ENCODE measurements at regions not wholly inside any gene's neighbourhood (a gene's known extent, or its start where the extent isn't known, plus 50 kb on each side); places are given as distances from the start of the nearest gene placed in this dataset.
A peak's percentile ranks its signal among the peaks of the same experiment; 100 is the strongest.

GRCh38 chr1:198888379-198888943 lies 249.6 kb downstream of the PTPRC start:
- ATAC-seq (no peak), DNase-seq (no peak)
- no peak for TF ChIP-seq POLR2A (IDR thresholded peaks at IDR 0.05)
- TF ChIP-seq CTCF (IDR thresholded peaks at IDR 0.05), result no peak
- Histone ChIP-seq H3K27ac (no peak overlapping the region), H3K36me3 (replicated peaks in 1 of 2; ENCODE audit: insufficient read depth in 1 of 2, low read depth in 2 of 2) (no peaks in the 10 kb centered on the region), H3K4me3 (no peak overlapping the region), H3K9me3 (no peaks in the 10 kb centered on the region), H3K4me1 (no peaks in the 10 kb centered on the region), H3K27me3 (no peaks in the 10 kb centered on the region)
- WGBS, 2 donors, result 90 to 92% methylated on average over 3 of the region's 3 CpGs
- intact Hi-C loops (cut with DNase I), result no loop called here

GRCh38 chr1:198889101-198889500 lies 250.3 kb downstream of the PTPRC start:
- intact Hi-C loops (cut with DNase I), result no loop called here
- peak overlapping the region in 1 of 4 donors; percentile 3 for H3K27ac ChIP-seq
- TF ChIP-seq POLR2A (IDR thresholded peaks at IDR 0.05) (no peak), CTCF (IDR thresholded peaks at IDR 0.05) (no peak)
- no peak for DNase-seq
- ATAC-seq, result no peak
- H3K36me3 ChIP-seq (replicated peaks in 1 of 2; ENCODE audit: insufficient read depth in 1 of 2, low read depth in 2 of 2), result no peaks in the 10 kb centered on the region
- H3K27me3 ChIP-seq, result no peaks in the 10 kb centered on the region
- no peaks in the 10 kb centered on the region for H3K9me3 ChIP-seq
- H3K4me3 ChIP-seq, result no peak overlapping the region
- no peaks in the 10 kb centered on the region for H3K4me1 ChIP-seq
- 75 to 93% methylated on average over 1 of the region's 1 CpG for WGBS, 2 donors

GRCh38 chr1:198889749-198890148 lies 250.9 kb downstream of the PTPRC start:
- 52 to 57% methylated on average over 1 of the region's 1 CpG for WGBS, 2 donors
- Histone ChIP-seq H3K27ac (no peak overlapping the region), H3K4me3 (no peak overlapping the region), H3K36me3 (replicated peaks in 1 of 2; ENCODE audit: insufficient read depth in 1 of 2, low read depth in 2 of 2) (no peaks in the 10 kb centered on the region), H3K9me3 (no peaks in the 10 kb centered on the region), H3K4me1 (no peaks in the 10 kb centered on the region), H3K27me3 (no peaks in the 10 kb centered on the region)
- no peak for ATAC-seq
- DNase-seq, result no peak
- intact Hi-C loops (cut with DNase I), result no loop called here
- TF ChIP-seq POLR2A (IDR thresholded peaks at IDR 0.05) (no peak), CTCF (IDR thresholded peaks at IDR 0.05) (no peak)

- DNase-seq, result no peak
- intact Hi-C loops (cut with DNase I), result no loop called here
- no peaks in the 10 kb centered on the region for H3K4me1 ChIP-seq
- no peak for ATAC-seq
- H3K4me3 ChIP-seq, result no peak overlapping the region
- 43 to 52% methylated on average over 4 of the region's 4 CpGs for WGBS, 2 donors
- H3K27ac ChIP-seq, result no peak overlapping the region
- H3K9me3 ChIP-seq, result no peaks in the 10 kb centered on the region
- no peak for TF ChIP-seq CTCF (IDR thresholded peaks at IDR 0.05)
- TF ChIP-seq POLR2A (IDR thresholded peaks at IDR 0.05), result no peak
- no peaks in the 10 kb centered on the region for H3K27me3 ChIP-seq
- H3K36me3 ChIP-seq (replicated peaks in 1 of 2; ENCODE audit: insufficient read depth in 1 of 2, low read depth in 2 of 2), result no peaks in the 10 kb centered on the region
Observed at GRCh38 chr1:198890214-198890930, 251.5 kb downstream of the PTPRC start.

- Histone ChIP-seq H3K36me3 (replicated peaks in 1 of 2; ENCODE audit: insufficient read depth in 1 of 2, low read depth in 2 of 2) (no peaks in the 10 kb centered on the region), H3K27ac (no peak overlapping the region), H3K27me3 (no peaks in the 10 kb centered on the region), H3K4me3 (no peak overlapping the region), H3K9me3 (no peaks in the 10 kb centered on the region), H3K4me1 (no peaks in the 10 kb centered on the region)
- 64 to 82% methylated on average over 1 of the region's 1 CpG for WGBS, 2 donors
- intact Hi-C loops (cut with DNase I), result no loop called here
- no peak for DNase-seq
- TF ChIP-seq CTCF (IDR thresholded peaks at IDR 0.05) (no peak), POLR2A (IDR thresholded peaks at IDR 0.05) (no peak)
- no peak for ATAC-seq
Observed at GRCh38 chr1:198892065-198892464, 253.2 kb downstream of the PTPRC start.
